ENCODE measurements at regions not wholly inside any gene's neighbourhood (a gene's known extent, or its start where the extent isn't known, plus 50 kb on each side); places are given as distances from the start of the nearest gene placed in this dataset.

- no peak for DNase-seq
- Histone ChIP-seq H2AFZ (replicated peaks; ENCODE audit: low read length, poor library complexity) (no peak overlapping the region), H2BK120ac (ENCODE audit: low read depth, low read length) (no peak overlapping the region), H3K27me3 (ENCODE audit: control insufficient read depth, insufficient read depth, low read length) (no peaks in the 10 kb centered on the region), H3K9me3 (ENCODE audit: control insufficient read depth, insufficient read depth, low read length) (no peaks in the 10 kb centered on the region), H2BK20ac (ENCODE audit: low read depth, low read length) (no peak overlapping the region), H2AK9ac (replicated peaks; ENCODE audit: low read depth, low read length, poor library complexity) (no peak overlapping the region), H3K9me1 (ENCODE audit: insufficient read depth, low read length) (peaks cover 4% of the 10 kb centered on the region), H4K20me1 (ENCODE audit: insufficient read depth, low read length) (no peaks in the 10 kb centered on the region), H3K14ac (replicated peaks; ENCODE audit: low read depth, low read length) (no peak overlapping the region), H3K27ac (ENCODE audit: insufficient read depth, low read length) (no peak overlapping the region), H3K79me1 (ENCODE audit: low read depth in 1 of 2, low read length in 2 of 2) (no peaks in the 10 kb centered on the region), H3K18ac (ENCODE audit: low read depth, low read length) (no peak overlapping the region), H2BK5ac (ENCODE audit: low read depth, low read length, poor library complexity, severe bottlenecking) (no peak overlapping the region), H3K23ac (ENCODE audit: low read depth, low read length) (no peak overlapping the region), H3K4ac (ENCODE audit: low read depth, low read length) (no peak overlapping the region), H3K9ac (ENCODE audit: low read depth, low read length) (no peak overlapping the region), H2BK15ac (ENCODE audit: low read depth, low read length) (no peak overlapping the region), H3K4me3 (ENCODE audit: insufficient read depth, low read depth, low read length) (no peak overlapping the region), H4K5ac (ENCODE audit: low read depth, low read length) (no peak overlapping the region), H4K8ac (ENCODE audit: low read depth in 2 of 2, low read length in 2 of 2) (no peak overlapping the region), H3K56ac (ENCODE audit: extremely low read depth, insufficient read depth, low read length) (no peak overlapping the region), H3K4me1 (ENCODE audit: control insufficient read depth, insufficient read depth, low read length) (peaks cover 5% of the 10 kb centered on the region), H3K36me3 (ENCODE audit: control insufficient read depth, insufficient read depth, low read length) (no peaks in the 10 kb centered on the region), H4K91ac (ENCODE audit: insufficient read depth, low read depth, low read length) (no peak overlapping the region), H3K4me2 (ENCODE audit: low read depth, low read length) (no peak overlapping the region), H2AK5ac (ENCODE audit: low read depth, low read length) (no peak overlapping the region)
- intact Hi-C loops (cut with micrococcal nuclease) (no loop called here), dilution Hi-C loops (cut with HindIII; ENCODE audit: low sequenced_read_pairs, unreplicated experiment) (no loop called here), in situ Hi-C loops (cut with MboI; ENCODE audit: low sequenced_read_pairs) (no loop called here)
- no CpG with 5 or more reads among the region's 8 CpGs for WGBS, 2 experiments (ENCODE audit: extremely low coverage in 2 of 2, insufficient read length in 1 of 2)
- TF ChIP-seq MAZ (IDR thresholded peaks at IDR 0.05; ENCODE audit: borderline replicate concordance, low read depth, low read length) (no peak), FOS (IDR thresholded peaks at IDR 0.05; ENCODE audit: low read depth, low read length) (no peak), SMC3 (IDR thresholded peaks at IDR 0.05; ENCODE audit: low read depth, low read length) (no peak), CEBPB (IDR thresholded peaks at IDR 0.05; ENCODE audit: low read depth, low read length) (no peak), BHLHE40 (IDR thresholded peaks at IDR 0.05; ENCODE audit: low read depth, low read length) (no peak), CHD1 (IDR thresholded peaks at IDR 0.05; ENCODE audit: low read depth, low read length) (no peak), MXI1 (IDR thresholded peaks at IDR 0.05; ENCODE audit: borderline replicate concordance, low read depth, low read length) (no peak), NFE2L2 (IDR thresholded peaks at IDR 0.05; ENCODE audit: low read depth, low read length) (no peak), CTCF (conservative IDR thresholded peaks at IDR 0.05; ENCODE audit: low read depth, low read length) (no peak)
- CTCF ChIA-PET = no interaction called here
- no peak for ATAC-seq (ENCODE audit: low read depth)
- BruUV-seq (replicated peaks) = no TSS peak
- POLR2A ChIA-PET (ENCODE audit: unreplicated experiment) = no interaction called here
Observed at GRCh38 chr5:138700581-138701362, 52.5 kb upstream of the CTNNA1 start.

Data from IMR-90 (cell line).